Erythroblast (primary cell): ENCODE measurements at regions not wholly inside any gene's neighbourhood (a gene's known extent, or its start where the extent isn't known, plus 50 kb on each side); places are given as distances from the start of the nearest gene placed in this dataset.

Source experiments
- GATA1 ChIP-seq: IDR thresholded peaks from 2 replicates; pipeline ENCODE4 v1.6.1; 2011; ENCODE audit warnings: low read depth, mild to moderate bottlenecking, control low read depth, low read length, moderate library complexity
- POLR2A ChIP-seq: IDR thresholded peaks from 2 replicates; pipeline ENCODE4 v1.6.1; 2011; ENCODE audit warnings: mild to moderate bottlenecking, low read length

DNA sequence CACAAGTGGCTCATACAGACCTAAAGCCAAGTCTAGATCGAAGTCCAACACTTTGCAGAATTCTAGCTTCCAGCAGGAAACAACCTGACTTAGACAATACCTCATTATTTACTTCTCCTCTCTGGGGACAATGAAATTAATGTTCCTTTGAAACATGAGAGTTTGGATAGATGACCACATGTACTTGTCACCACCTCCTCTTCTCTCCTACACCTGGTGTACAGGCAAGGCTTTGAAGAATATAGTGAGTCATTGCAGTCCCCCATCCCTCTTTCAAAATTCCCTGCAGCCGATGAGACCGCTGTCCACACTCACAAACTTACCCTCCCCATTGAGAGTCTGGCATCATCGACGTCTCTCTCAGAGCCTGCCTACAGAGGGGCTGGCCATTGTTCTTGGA is 189.0 kb upstream of the HES1 start:
- TF ChIP-seq POLR2A: no peak
- no peak for TF ChIP-seq GATA1
